NB4 (cell line): ENCODE measurements at regions not wholly inside any gene's neighbourhood (a gene's known extent, or its start where the extent isn't known, plus 50 kb on each side); places are given as distances from the start of the nearest gene placed in this dataset.

Source experiments
- DNase-seq: peaks from one replicate; pipeline ENCODE4 v3.0.0; 2010; ENCODE audit warnings: low read depth
- H3K4me3 ChIP-seq: one replicate; pipeline ENCODE4 v1.5.1; 2011; ENCODE audit warnings: mild to moderate bottlenecking, low read depth, low read length, moderate library complexity
- MAX ChIP-seq: IDR thresholded peaks from 2 replicates; pipeline ENCODE4 v1.6.1; 2011; ENCODE audit warnings: low read depth, low read length
- MYC ChIP-seq: IDR thresholded peaks from 2 replicates; pipeline ENCODE4 v1.6.1; 2011; ENCODE audit warnings: low read depth, low read length
- POLR2A ChIP-seq: IDR thresholded peaks from 2 replicates; pipeline ENCODE4 v1.6.1; 2011; ENCODE audit warnings: mild to moderate bottlenecking; ENCODE audit not compliant: insufficient read length; ENCODE audit errors: extremely low read depth
- TF ChIP-seq, protein P1 (sequence below): IDR thresholded peaks from one replicate; pipeline ENCODE4 v1.5.1; 2012; ENCODE audit warnings: low read depth, low read length

DNA sequence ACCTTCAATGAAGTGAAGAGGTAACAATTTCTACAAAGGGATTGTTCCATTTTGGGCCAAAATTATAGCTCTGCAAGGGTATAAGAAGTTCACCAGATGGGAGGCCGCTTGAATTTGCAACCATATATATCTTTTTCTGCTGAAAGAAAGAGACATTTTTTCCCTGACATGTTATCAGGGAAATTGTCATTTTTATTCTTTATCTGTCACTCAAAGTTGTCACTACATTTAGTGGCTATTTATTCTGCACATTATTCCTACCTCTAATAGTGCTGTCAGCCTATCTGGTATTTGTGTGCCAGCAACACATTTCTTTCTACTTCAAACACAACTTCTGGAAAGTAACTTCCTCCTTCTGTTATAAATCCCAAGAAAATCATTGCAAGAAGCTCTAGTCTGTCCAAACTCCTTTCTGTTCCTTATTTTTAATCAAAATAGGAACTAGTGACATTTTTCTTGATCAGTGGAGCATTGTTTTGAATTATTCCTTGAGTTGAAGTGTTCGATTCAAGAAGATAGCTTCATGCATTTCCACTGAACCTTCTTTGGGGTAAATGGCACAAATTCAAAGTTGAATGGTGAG, 137.9 kb upstream of the ATP2B1 start:
- H3K4me3 ChIP-seq = no peak overlapping the region
- TF ChIP-seq, protein P1, sequence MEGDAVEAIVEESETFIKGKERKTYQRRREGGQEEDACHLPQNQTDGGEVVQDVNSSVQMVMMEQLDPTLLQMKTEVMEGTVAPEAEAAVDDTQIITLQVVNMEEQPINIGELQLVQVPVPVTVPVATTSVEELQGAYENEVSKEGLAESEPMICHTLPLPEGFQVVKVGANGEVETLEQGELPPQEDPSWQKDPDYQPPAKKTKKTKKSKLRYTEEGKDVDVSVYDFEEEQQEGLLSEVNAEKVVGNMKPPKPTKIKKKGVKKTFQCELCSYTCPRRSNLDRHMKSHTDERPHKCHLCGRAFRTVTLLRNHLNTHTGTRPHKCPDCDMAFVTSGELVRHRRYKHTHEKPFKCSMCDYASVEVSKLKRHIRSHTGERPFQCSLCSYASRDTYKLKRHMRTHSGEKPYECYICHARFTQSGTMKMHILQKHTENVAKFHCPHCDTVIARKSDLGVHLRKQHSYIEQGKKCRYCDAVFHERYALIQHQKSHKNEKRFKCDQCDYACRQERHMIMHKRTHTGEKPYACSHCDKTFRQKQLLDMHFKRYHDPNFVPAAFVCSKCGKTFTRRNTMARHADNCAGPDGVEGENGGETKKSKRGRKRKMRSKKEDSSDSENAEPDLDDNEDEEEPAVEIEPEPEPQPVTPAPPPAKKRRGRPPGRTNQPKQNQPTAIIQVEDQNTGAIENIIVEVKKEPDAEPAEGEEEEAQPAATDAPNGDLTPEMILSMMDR = no peak
- TF ChIP-seq MYC = no peak
- TF ChIP-seq MAX = no peak
- TF ChIP-seq POLR2A = no peak
- DNase-seq = no peak

GRCh38 chr12:89845767-89846166, 137.1 kb upstream of the ATP2B1 start:
- TF ChIP-seq, protein P1 = no peak
- no peak for TF ChIP-seq MAX
- TF ChIP-seq MYC = no peak
- no peak for TF ChIP-seq POLR2A
- no peak overlapping the region for H3K4me3 ChIP-seq
- no peak for DNase-seq

- TF ChIP-seq, protein P1 = no peak
- TF ChIP-seq MAX (no peak), MYC (no peak), POLR2A (no peak)
- H3K4me3 ChIP-seq = no peak overlapping the region
- no peak for DNase-seq
Observed at GRCh38 chr12:89845366-89845765, 136.7 kb upstream of the ATP2B1 start.

DNA sequence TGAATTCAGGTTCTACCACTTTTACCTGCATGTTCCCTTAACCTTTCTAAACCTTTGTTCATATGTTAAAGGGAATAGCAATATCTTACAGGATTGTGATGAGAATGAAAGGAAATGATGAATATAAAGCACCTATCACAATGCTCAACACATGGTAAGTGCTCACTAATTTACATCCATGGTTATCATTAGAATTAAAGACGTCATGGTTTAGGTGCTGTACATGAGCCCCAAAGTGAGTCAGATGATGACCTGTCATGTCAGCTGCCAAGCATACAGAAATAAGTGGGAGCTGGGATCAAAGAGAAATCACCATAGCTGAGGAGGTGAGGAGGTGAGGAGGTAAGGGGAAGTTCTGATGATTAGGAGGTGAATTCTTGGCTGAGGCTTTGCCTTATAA, 135.9 kb upstream of the ATP2B1 start:
- DNase-seq = no peak
- TF ChIP-seq MAX (no peak), MYC (no peak), POLR2A (no peak)
- TF ChIP-seq, protein P1 = no peak
- H3K4me3 ChIP-seq = no peak overlapping the region

GRCh38 chr12:89840162-89840922, 131.7 kb upstream of the ATP2B1 start:
- no peak for TF ChIP-seq POLR2A
- peak; percentile 58; the same call in 1 of the 2 replicates for TF ChIP-seq MAX
- peak; percentile 38; the same call in 1 of the 2 replicates for TF ChIP-seq MYC
- TF ChIP-seq, protein P1 = no peak

DNA sequence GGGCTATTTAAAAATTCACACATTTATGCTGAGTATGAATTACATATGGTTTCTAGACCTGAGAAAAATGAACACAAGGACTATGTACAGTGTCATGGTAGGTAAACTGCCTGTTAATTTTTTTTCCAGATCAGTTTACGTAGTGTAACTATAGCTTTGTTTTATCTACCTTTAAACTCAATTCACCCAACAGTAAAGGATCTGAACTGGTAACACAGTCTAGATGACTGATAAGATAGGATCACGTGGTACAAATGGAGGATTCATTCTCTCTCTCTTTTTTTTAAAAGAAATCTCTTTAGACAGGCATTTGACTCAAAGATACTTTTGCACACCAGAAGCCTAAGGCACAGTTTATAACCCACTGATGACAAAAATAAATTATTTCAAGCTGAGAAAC, 130.8 kb upstream of the ATP2B1 start:
- TF ChIP-seq, protein P1 = no peak
- TF ChIP-seq MAX (no peak), POLR2A (no peak), MYC (no peak)
- no peak overlapping the region for H3K4me3 ChIP-seq

More at GRCh38 chr12:89840162-89840922, 131.7 kb upstream of the ATP2B1 start:
- H3K4me3 ChIP-seq = no peak overlapping the region
- peak; percentile 84 for DNase-seq

More for the DNA sequence above, 130.8 kb upstream of the ATP2B1 start:
- DNase-seq = no peak
